Activated T-cell treated with anti-CD3 and anti-CD28 coated beads, Interleukin-2, amount 50 U/mL, for 72 hours (primary cell): ENCODE measurements at regions not wholly inside any gene's neighbourhood (a gene's known extent, or its start where the extent isn't known, plus 50 kb on each side); places are given as distances from the start of the nearest gene placed in this dataset.

Experiments
- ATAC-seq, 2 donors: fragments of 150-1000 bp; cut with Tn5 transposase; replicated peaks in 1 of 2; 2 replicates each; pipeline ENCODE4 v1.10.0; 2021; ENCODE audit warnings: moderate library complexity in 2 of 2, mild to moderate bottlenecking in 1 of 2
- DNase-seq, 2 donors: peaks; one replicate each; pipeline ENCODE4 v3.0.0; 2021 to 2022; ENCODE audit warnings: mixed read lengths in 1 of 2
- H3K27ac Mint-ChIP-seq: one replicate; pipeline ENCODE4 v1.8.0; 2022; ENCODE audit warnings: mild to moderate bottlenecking, moderate library complexity, mixed read lengths
- H3K27me3 Mint-ChIP-seq: one replicate; pipeline ENCODE4 v1.8.0; 2022; ENCODE audit warnings: low read depth, mixed read lengths
- H3K36me3 Mint-ChIP-seq, 2 donors: one replicate each; pipeline ENCODE4 v1.8.0; 2022; ENCODE audit warnings: mixed read lengths in 2 of 2, mild to moderate bottlenecking in 1 of 2; ENCODE audit not compliant: insufficient read depth in 2 of 2
- H3K4me1 Mint-ChIP-seq: one replicate; pipeline ENCODE4 v1.8.0; 2022; ENCODE audit warnings: low read depth, mixed read lengths
- H3K4me3 Mint-ChIP-seq, 2 donors: one replicate each; pipeline ENCODE4 v1.8.0; 2022; ENCODE audit warnings: mild to moderate bottlenecking in 2 of 2, mixed read lengths in 2 of 2, moderate library complexity in 2 of 2
- H3K9me3 Mint-ChIP-seq, 2 donors: one replicate each; pipeline ENCODE4 v1.8.0; 2022; ENCODE audit warnings: mixed read lengths in 2 of 2

GRCh38 chr6:169042061-169042460 lies 211.6 kb downstream of the THBS2 start:
- DNase-seq (no peak), ATAC-seq (no peak)
- H3K27ac Mint-ChIP-seq: no peak overlapping the region
- H3K9me3 Mint-ChIP-seq: peaks cover 7 to 10% of the 10 kb centered on the region in 2 donors
- H3K36me3 Mint-ChIP-seq: peaks cover 0 to 4% of the 10 kb centered on the region in 2 donors
- no peak overlapping the region for H3K4me3 Mint-ChIP-seq
- H3K27me3 Mint-ChIP-seq: no peaks in the 10 kb centered on the region
- no peaks in the 10 kb centered on the region for H3K4me1 Mint-ChIP-seq

DNA sequence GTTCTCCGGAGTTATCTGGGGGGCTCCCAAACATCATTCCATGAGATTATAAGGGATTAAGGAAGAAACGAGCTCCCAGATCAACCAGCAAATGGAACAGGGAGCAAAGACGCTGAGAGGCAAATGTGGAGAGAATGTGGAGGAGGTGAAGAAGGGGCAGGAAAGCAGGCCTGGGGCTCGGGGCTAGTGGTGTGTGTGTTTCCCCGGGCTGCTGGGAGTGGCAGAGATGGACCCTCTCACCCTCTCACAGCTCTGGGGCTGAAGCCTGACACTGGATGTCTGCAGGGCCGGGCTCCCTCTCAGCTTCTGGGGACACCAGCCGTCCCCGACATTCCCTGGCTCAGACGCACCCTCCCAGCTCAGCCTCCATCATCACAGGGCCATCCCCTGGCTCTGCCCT lies 212.6 kb downstream of the THBS2 start:
- peaks cover 7 to 10% of the 10 kb centered on the region in 2 donors for H3K9me3 Mint-ChIP-seq
- no peak for DNase-seq

DNA sequence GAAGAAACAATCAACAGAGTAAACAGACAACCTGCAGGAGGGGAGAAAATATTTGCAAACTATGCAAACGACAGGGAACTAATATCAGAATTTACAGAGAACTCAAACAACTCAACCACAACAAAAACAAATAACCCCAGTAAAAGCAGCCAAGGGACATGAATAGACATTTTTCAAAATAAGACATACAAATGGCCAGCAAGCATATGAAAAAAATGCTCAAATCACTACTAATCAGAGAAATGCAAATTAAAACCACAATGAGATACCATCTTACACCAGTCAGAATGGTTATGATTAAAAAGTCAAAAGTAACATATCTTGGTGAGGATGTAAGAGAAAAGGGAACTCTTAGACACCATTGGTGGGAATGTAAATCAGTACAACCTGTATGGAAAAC lies 215.0 kb downstream of the THBS2 start:
- no peak for DNase-seq
- Mint-ChIP-seq H3K9me3 (peaks cover 7 to 11% of the 10 kb centered on the region in 2 donors), H3K27me3 (no peaks in the 10 kb centered on the region), H3K4me1 (no peaks in the 10 kb centered on the region), H3K4me3 (no peak overlapping the region), H3K36me3 (peaks cover 0 to 4% of the 10 kb centered on the region in 2 donors), H3K27ac (no peak overlapping the region)
- ATAC-seq: no peak

More for the DNA sequence above, 212.6 kb downstream of the THBS2 start:
- Mint-ChIP-seq H3K27me3 (no peaks in the 10 kb centered on the region), H3K36me3 (peaks cover 0 to 4% of the 10 kb centered on the region in 2 donors), H3K4me3 (no peak overlapping the region), H3K27ac (no peak overlapping the region), H3K4me1 (no peaks in the 10 kb centered on the region)
- no peak for ATAC-seq

DNA sequence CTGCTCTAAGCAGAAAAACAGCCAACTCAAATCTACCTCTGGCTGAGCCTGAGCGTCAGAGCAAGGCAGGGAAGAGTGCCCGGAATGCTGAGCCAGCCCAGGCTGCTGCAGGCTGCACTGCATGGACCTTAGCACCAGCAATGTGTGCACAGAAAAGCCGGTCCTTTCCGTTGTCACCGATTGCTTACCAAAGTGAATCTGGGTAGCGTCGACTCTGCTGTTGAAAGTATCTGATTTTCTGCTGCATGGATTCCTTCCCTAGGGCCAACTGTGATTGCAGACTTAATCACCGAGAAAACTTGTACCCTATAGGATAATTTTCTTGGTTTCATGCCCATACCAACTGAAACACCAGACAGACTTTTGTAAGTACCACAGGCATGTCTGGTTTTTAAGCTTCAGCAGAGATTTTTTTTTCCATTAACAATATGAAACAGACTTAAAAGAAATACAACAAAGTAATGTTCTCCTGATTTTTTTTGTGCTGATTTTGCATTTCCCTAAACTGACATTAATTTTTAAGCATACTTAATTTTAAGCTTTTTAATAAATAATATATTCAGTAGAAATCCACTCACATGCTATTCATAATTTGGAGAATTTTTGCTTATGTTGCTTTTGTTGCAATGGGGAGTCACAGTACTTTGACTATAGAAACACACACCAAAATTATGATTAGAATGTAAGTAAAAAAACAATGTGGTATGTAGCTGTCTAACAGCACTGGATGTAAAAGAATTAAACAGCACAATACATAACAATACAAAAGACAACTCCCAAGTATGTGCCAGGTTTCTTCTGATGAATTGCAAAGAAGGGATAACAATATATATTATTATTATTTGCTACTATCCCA lies 218.0 kb downstream of the THBS2 start:
- DNase-seq (no peak), ATAC-seq (no peak)
- no peaks in the 10 kb centered on the region for H3K4me1 Mint-ChIP-seq

GRCh38 chr6:169034516-169035167 lies 219.0 kb downstream of the THBS2 start:
- no peaks in the 10 kb centered on the region for H3K27me3 Mint-ChIP-seq
- H3K9me3 Mint-ChIP-seq: peaks cover 11% of the 10 kb centered on the region in 2 donors
- H3K4me3 Mint-ChIP-seq: no peak overlapping the region
- no peak for ATAC-seq
- no peak for DNase-seq
- no peaks in the 10 kb centered on the region for H3K4me1 Mint-ChIP-seq
- H3K27ac Mint-ChIP-seq: no peak overlapping the region
- H3K36me3 Mint-ChIP-seq: peaks cover 0 to 4% of the 10 kb centered on the region in 2 donors

More for the DNA sequence above, 218.0 kb downstream of the THBS2 start:
- Mint-ChIP-seq H3K27ac (no peak overlapping the region), H3K9me3 (peaks cover 11% of the 10 kb centered on the region in 2 donors), H3K36me3 (peaks cover 0 to 4% of the 10 kb centered on the region in 2 donors), H3K27me3 (no peaks in the 10 kb centered on the region), H3K4me3 (no peak overlapping the region)

- no peak for ATAC-seq
- no peak overlapping the region for H3K27ac Mint-ChIP-seq
- no peak overlapping the region for H3K4me3 Mint-ChIP-seq
- no peak for DNase-seq
- H3K9me3 Mint-ChIP-seq: peaks cover 0 to 4% of the 10 kb centered on the region in 2 donors
- H3K27me3 Mint-ChIP-seq: no peaks in the 10 kb centered on the region
- H3K4me1 Mint-ChIP-seq: no peaks in the 10 kb centered on the region
- no peaks in the 10 kb centered on the region for H3K36me3 Mint-ChIP-seq
Measured at GRCh38 chr6:169029861-169030260, 223.8 kb downstream of the THBS2 start.

DNA sequence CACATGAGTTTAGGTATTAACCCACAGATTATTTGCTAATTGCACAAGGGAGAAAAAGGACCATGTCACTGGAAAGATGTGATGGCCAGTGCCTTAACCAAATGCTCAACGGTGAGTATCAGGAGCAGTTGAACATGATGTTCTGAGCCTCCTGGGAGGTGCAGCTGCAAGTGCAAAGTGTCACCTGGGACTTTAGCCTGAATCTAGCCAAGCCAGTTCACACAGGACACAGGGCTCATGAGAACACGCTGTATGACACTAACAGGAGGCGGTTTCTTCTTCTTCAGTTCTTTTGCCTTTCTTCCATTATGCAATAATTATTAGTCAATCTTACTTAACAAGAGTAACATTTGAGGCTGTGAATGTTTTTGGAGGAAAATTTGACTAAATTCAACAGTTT lies 225.3 kb downstream of the THBS2 start:
- Mint-ChIP-seq H3K4me1 (no peaks in the 10 kb centered on the region), H3K4me3 (no peak overlapping the region), H3K27ac (no peak overlapping the region), H3K9me3 (peaks cover 0 to under 1% of the 10 kb centered on the region in 2 donors), H3K27me3 (no peaks in the 10 kb centered on the region), H3K36me3 (peaks cover 0 to 3% of the 10 kb centered on the region in 2 donors)
- ATAC-seq (no peak), DNase-seq (no peak)

- H3K4me1 Mint-ChIP-seq: no peaks in the 10 kb centered on the region
- no peak overlapping the region for H3K27ac Mint-ChIP-seq
- DNase-seq (no peak), ATAC-seq (no peak)
- no peaks in the 10 kb centered on the region for H3K9me3 Mint-ChIP-seq
- no peak overlapping the region for H3K4me3 Mint-ChIP-seq
- no peaks in the 10 kb centered on the region for H3K27me3 Mint-ChIP-seq
- H3K36me3 Mint-ChIP-seq: peaks cover 0 to 3% of the 10 kb centered on the region in 2 donors
Measured at GRCh38 chr6:169026175-169026574, 227.5 kb downstream of the THBS2 start.

- H3K27me3 Mint-ChIP-seq: peaks cover 12% of the 10 kb centered on the region
- peaks cover 0 to 2% of the 10 kb centered on the region in 2 donors for H3K9me3 Mint-ChIP-seq
- H3K27ac Mint-ChIP-seq: no peak overlapping the region
- ATAC-seq (no peak), DNase-seq (no peak)
- H3K4me3 Mint-ChIP-seq: no peak overlapping the region
- H3K4me1 Mint-ChIP-seq: no peaks in the 10 kb centered on the region
- peaks cover 0 to 3% of the 10 kb centered on the region in 2 donors for H3K36me3 Mint-ChIP-seq
Measured at GRCh38 chr6:169024047-169024660, 229.5 kb downstream of the THBS2 start.

GRCh38 chr6:169023161-169023874 lies 230.3 kb downstream of the THBS2 start:
- H3K27ac Mint-ChIP-seq: no peak overlapping the region
- peaks cover 0 to 3% of the 10 kb centered on the region in 2 donors for H3K36me3 Mint-ChIP-seq
- H3K27me3 Mint-ChIP-seq: peaks cover 12% of the 10 kb centered on the region
- H3K9me3 Mint-ChIP-seq: peaks cover 0 to 2% of the 10 kb centered on the region in 2 donors
- no peaks in the 10 kb centered on the region for H3K4me1 Mint-ChIP-seq
- ATAC-seq (no peak), DNase-seq (no peak)
- no peak overlapping the region for H3K4me3 Mint-ChIP-seq

DNA sequence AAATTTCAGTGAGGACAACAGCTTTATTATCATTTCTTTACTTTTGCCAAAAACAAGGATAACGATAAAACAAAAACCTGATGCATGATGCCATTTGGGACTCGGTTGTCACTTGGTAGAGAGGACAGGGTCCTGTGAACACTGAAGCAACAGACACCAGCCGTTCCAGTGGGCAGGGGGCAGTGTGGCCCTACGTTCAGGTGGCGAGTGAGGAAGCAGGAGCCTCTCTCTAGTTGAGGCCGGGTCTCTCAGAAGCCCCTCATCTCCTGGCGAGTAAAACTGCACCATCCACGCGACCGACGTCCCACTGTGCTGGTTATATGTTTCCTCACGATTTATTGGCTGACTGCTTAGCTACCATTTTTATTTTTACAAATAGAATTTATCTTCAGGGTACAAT lies 231.6 kb downstream of the THBS2 start:
- ATAC-seq: no peak
- Mint-ChIP-seq H3K4me1 (no peaks in the 10 kb centered on the region), H3K36me3 (peaks cover 0 to 8% of the 10 kb centered on the region in 2 donors), H3K4me3 (no peak overlapping the region), H3K27ac (no peak overlapping the region), H3K27me3 (peaks cover 12% of the 10 kb centered on the region), H3K9me3 (peaks cover 4 to 9% of the 10 kb centered on the region in 2 donors)
- DNase-seq: no peak

GRCh38 chr6:169020821-169021220 lies 232.8 kb downstream of the THBS2 start:
- H3K4me1 Mint-ChIP-seq: no peaks in the 10 kb centered on the region
- DNase-seq (no peak), ATAC-seq (no peak)
- peaks cover 2 to 8% of the 10 kb centered on the region in 2 donors for H3K36me3 Mint-ChIP-seq
- H3K4me3 Mint-ChIP-seq: no peak overlapping the region
- H3K27me3 Mint-ChIP-seq: peaks cover 12% of the 10 kb centered on the region
- peaks cover 7 to 9% of the 10 kb centered on the region in 2 donors for H3K9me3 Mint-ChIP-seq
- H3K27ac Mint-ChIP-seq: no peak overlapping the region
